ENCODE measurements at regions not wholly inside any gene's neighbourhood (a gene's known extent, or its start where the extent isn't known, plus 50 kb on each side); places are given as distances from the start of the nearest gene placed in this dataset.

GRCh38 chr1:38329644-38330043 is 283.1 kb upstream of the POU3F1 start:
- TF ChIP-seq CTCF (IDR thresholded peaks at IDR 0.05), result no peak
- TF ChIP-seq POLR2A (IDR thresholded peaks at IDR 0.05), result no peak

All from adrenal gland (tissue), 5 donors.